ENCODE measurements at regions not wholly inside any gene's neighbourhood (a gene's known extent, or its start where the extent isn't known, plus 50 kb on each side); places are given as distances from the start of the nearest gene placed in this dataset.

GRCh38 chr6:23981923-23982322 lies 144.1 kb upstream of the NRSN1 start:
- no peaks in the 10 kb centered on the region for H4K20me1 ChIP-seq (ENCODE audit: insufficient read depth, low read length)
- H4K8ac ChIP-seq (ENCODE audit: low read depth in 2 of 2, low read length in 2 of 2), result no peak overlapping the region
- H3K9me1 ChIP-seq (ENCODE audit: insufficient read depth, low read length), result no peaks in the 10 kb centered on the region
- H2AFZ ChIP-seq (replicated peaks; ENCODE audit: low read length, poor library complexity), result no peak overlapping the region
- H4K91ac ChIP-seq (ENCODE audit: insufficient read depth, low read depth, low read length), result no peak overlapping the region
- H3K9me3 ChIP-seq (ENCODE audit: control insufficient read depth, insufficient read depth, low read length), result peaks cover 11% of the 10 kb centered on the region
- H3K79me1 ChIP-seq (ENCODE audit: low read depth in 1 of 2, low read length in 2 of 2), result no peaks in the 10 kb centered on the region
- dilution Hi-C loops (cut with HindIII; ENCODE audit: low sequenced_read_pairs, unreplicated experiment) (no loop called here), in situ Hi-C loops (cut with MboI; ENCODE audit: low sequenced_read_pairs) (no loop called here), intact Hi-C loops (cut with micrococcal nuclease) (no loop called here)
- H3K14ac ChIP-seq (replicated peaks; ENCODE audit: low read depth, low read length), result no peak overlapping the region
- TF ChIP-seq SMC3 (IDR thresholded peaks at IDR 0.05; ENCODE audit: low read depth, low read length), result no peak
- no peak for TF ChIP-seq RAD21 (IDR thresholded peaks at IDR 0.05; ENCODE audit: low read length)
- no peak for TF ChIP-seq RFX5 (IDR thresholded peaks at IDR 0.05; ENCODE audit: low read depth, low read length)
- no peak for TF ChIP-seq BHLHE40 (IDR thresholded peaks at IDR 0.05; ENCODE audit: low read depth, low read length)
- no peak overlapping the region for H2AK5ac ChIP-seq (ENCODE audit: low read depth, low read length)
- DNase-seq (no peak), ATAC-seq (ENCODE audit: low read depth) (no peak)
- no peak overlapping the region for H2BK5ac ChIP-seq (ENCODE audit: low read depth, low read length, poor library complexity, severe bottlenecking)
- ChIA-PET POLR2A (ENCODE audit: unreplicated experiment) (no interaction called here), CTCF (no interaction called here)
- H3K4me2 ChIP-seq (ENCODE audit: low read depth, low read length), result no peak overlapping the region
- no peaks in the 10 kb centered on the region for H3K36me3 ChIP-seq (ENCODE audit: control insufficient read depth, insufficient read depth, low read length)
- H3K23ac ChIP-seq (ENCODE audit: low read depth, low read length), result no peak overlapping the region
- no peak overlapping the region for H3K18ac ChIP-seq (ENCODE audit: low read depth, low read length)
- no peak overlapping the region for H2BK15ac ChIP-seq (ENCODE audit: low read depth, low read length)
- no peak overlapping the region for H3K56ac ChIP-seq (ENCODE audit: extremely low read depth, insufficient read depth, low read length)
- no peaks in the 10 kb centered on the region for H3K27me3 ChIP-seq (ENCODE audit: control insufficient read depth, insufficient read depth, low read length)
- H3K4ac ChIP-seq (ENCODE audit: low read depth, low read length), result no peak overlapping the region
- no peak overlapping the region for H3K27ac ChIP-seq (ENCODE audit: insufficient read depth, low read length)
- H3K4me3 ChIP-seq (ENCODE audit: insufficient read depth, low read depth, low read length), result no peak overlapping the region
- no TSS peak for BruUV-seq (replicated peaks)
- no peaks in the 10 kb centered on the region for H3K4me1 ChIP-seq (ENCODE audit: control insufficient read depth, insufficient read depth, low read length)
- no peak overlapping the region for H2AK9ac ChIP-seq (replicated peaks; ENCODE audit: low read depth, low read length, poor library complexity)
- no peak overlapping the region for H4K5ac ChIP-seq (ENCODE audit: low read depth, low read length)
- H3K9ac ChIP-seq (ENCODE audit: low read depth, low read length), result no peak overlapping the region
- no peak overlapping the region for H2BK120ac ChIP-seq (ENCODE audit: low read depth, low read length)
- no peak overlapping the region for H2BK20ac ChIP-seq (ENCODE audit: low read depth, low read length)
- no CpG with 5 or more reads among the region's 6 CpGs for WGBS, 2 experiments (ENCODE audit: extremely low coverage in 2 of 2, insufficient read length in 1 of 2)
